ENCODE measurements at regions not wholly inside any gene's neighbourhood (a gene's known extent, or its start where the extent isn't known, plus 50 kb on each side); places are given as distances from the start of the nearest gene placed in this dataset.

- TF ChIP-seq CTCF (IDR thresholded peaks at IDR 0.05) (no peak), POLR2A (IDR thresholded peaks at IDR 0.05) (no peak)
Observed at GRCh38 chr2:180307096-180307495, 300.0 kb upstream of the CWC22 start.

All from lower leg skin (tissue), 3 donors.